HepG2 (cell line): ENCODE measurements at regions not wholly inside any gene's neighbourhood (a gene's known extent, or its start where the extent isn't known, plus 50 kb on each side); places are given as distances from the start of the nearest gene placed in this dataset.

ENCODE experiments used
- ATAC-seq: fragments of 200-7000 bp; cut with Tn5 transposase; 3 replicates; pipeline ENCODE4 v1.9.1; 2020; ENCODE audit warnings: mild to moderate bottlenecking, moderate library complexity
- BruUV-seq: library from RNA; stranded (reverse); fragments of 400-500 nt; replicated peaks from 2 replicates; lab custom pipeline; 2021; lab: Mats Ljungman, UMichigan
- CTCF ChIA-PET: fragments of 300-600 bp; formaldehyde crosslinking; extraction: SDS; loops from one replicate; lab custom pipeline; 2021; ENCODE audit warnings: low total read pairs, inconsistent platforms, low intra/inter-chr PET ratio; lab: Yijun Ruan, JAX
- POLR2A ChIA-PET: fragments of 350-600 bp; sonication (Branson Sonifier 250); formaldehyde crosslinking; loops from one replicate; lab custom pipeline; 2020; ENCODE audit warnings: antibody characterized with exemption, inconsistent platforms; lab: Yijun Ruan, JAX
- DNase-seq: peaks from one replicate; pipeline ENCODE4 v3.0.0-alpha.2; 2015; ENCODE audit warnings: low spot score
- FAIRE-seq: peaks from 3 replicates; lab custom pipeline; 2011; peaks lifted over from hg19 to GRCh38; lab: Jason Lieb, UNC
- H2AFZ ChIP-seq: one replicate; pipeline ENCODE4 v1.6.1; 2011; ENCODE audit warnings: low read length, inconsistent platforms
- H3K27ac ChIP-seq: fragments of 300-600 bp; 3 replicates; pipeline ENCODE4 v1.8.0; 2011; ENCODE audit warnings: mixed run types, mild to moderate bottlenecking, mixed read lengths, low read length, inconsistent platforms; ENCODE audit not compliant: insufficient read depth; ENCODE audit errors: extremely low read length
- H3K27me3 ChIP-seq, 2 experiments: fragments of 200-600 bp in 1 of 2; 2 replicates in 1 of 2; 3 replicates in 1 of 2; pipeline versions ENCODE4 v1.6.0 to v1.8.0; 2011; ENCODE audit warnings: low read length in 2 of 2, mild to moderate bottlenecking in 2 of 2, moderate library complexity in 2 of 2, inconsistent platforms in 1 of 2; ENCODE audit not compliant: insufficient read depth in 2 of 2, control insufficient read depth in 1 of 2
- H3K36me3 ChIP-seq, 2 experiments: fragments of 200-600 bp in 1 of 2; replicated peaks in 1 of 2; 2 replicates in 1 of 2; 3 replicates in 1 of 2; pipeline versions ENCODE4 v1.5.1 to v1.8.0; 2011; ENCODE audit warnings: low read length in 2 of 2, inconsistent platforms in 1 of 2; ENCODE audit not compliant: insufficient read depth in 2 of 2, control insufficient read depth in 1 of 2
- H3K4me1 ChIP-seq: 2 replicates; pipeline ENCODE4 v1.5.1; 2012; ENCODE audit warnings: low read length, inconsistent platforms; ENCODE audit not compliant: insufficient read depth
- H3K4me2 ChIP-seq: 2 replicates; pipeline ENCODE4 v1.6.0; 2011; ENCODE audit warnings: low read depth, low read length, inconsistent platforms
- H3K4me3 ChIP-seq, 3 experiments: fragments of 200-600 bp in 1 of 3; sonication (generic), shearing (Covaris generic) in 1 of 3; replicated peaks in 1 of 3; 2 replicates each; pipeline ENCODE4 v1.5.1; 2011 to 2016; ENCODE audit warnings: low read length in 3 of 3, inconsistent platforms in 2 of 3, low read depth in 2 of 3, mild to moderate bottlenecking in 2 of 3, control low read depth in 1 of 3, mixed read lengths in 1 of 3; ENCODE audit not compliant: insufficient read depth in 1 of 3
- H3K79me2 ChIP-seq: one replicate; pipeline ENCODE4 v1.6.1; 2011; ENCODE audit warnings: low read length, inconsistent platforms; ENCODE audit not compliant: insufficient read depth
- H3K9ac ChIP-seq: 2 replicates; pipeline ENCODE4 v1.6.0; 2011; ENCODE audit warnings: mild to moderate bottlenecking, low read depth, low read length, inconsistent platforms; ENCODE audit not compliant: insufficient read depth
- H3K9me3 ChIP-seq: 2 replicates; pipeline ENCODE4 v1.5.1; 2012; ENCODE audit warnings: mild to moderate bottlenecking, low read length
- H4K20me1 ChIP-seq: 2 replicates; pipeline ENCODE4 v1.6.0; 2011; ENCODE audit warnings: inconsistent platforms, mild to moderate bottlenecking, low read length, moderate library complexity; ENCODE audit not compliant: insufficient read depth
- CHCHD3 ChIP-seq: sonication (generic); formaldehyde crosslinking; IDR thresholded peaks from 2 replicates; pipeline ENCODE4 v1.8.0; 2022; ENCODE audit warnings: mild to moderate bottlenecking, missing genetic modification reagents, moderate library complexity
- HIVEP1 ChIP-seq: sonication (generic); formaldehyde crosslinking; IDR thresholded peaks from 2 replicates; pipeline ENCODE4 v1.4.0; 2020; ENCODE audit warnings: mild to moderate bottlenecking, missing genetic modification reagents
- NFYC ChIP-seq: IDR thresholded peaks from 2 replicates; pipeline ENCODE4 v1.6.1; 2016; ENCODE audit warnings: missing genetic modification reagents, missing compliant biosample characterization
- PHF8 ChIP-seq: sonication (generic); formaldehyde crosslinking; IDR thresholded peaks from 2 replicates; pipeline ENCODE4 v1.5.0; 2020; ENCODE audit warnings: missing genetic modification reagents
- POLR2AphosphoS5 ChIP-seq: IDR thresholded peaks from 2 replicates; pipeline ENCODE4 v1.6.1; 2012; ENCODE audit warnings: low read depth, low read length
- STAG1 ChIP-seq: sonication (generic); formaldehyde crosslinking; IDR thresholded peaks from 2 replicates; pipeline ENCODE4 v1.4.0; 2020; ENCODE audit warnings: missing genetic modification reagents
- ZBTB42 ChIP-seq: sonication (generic); formaldehyde crosslinking; IDR thresholded peaks from 2 replicates; pipeline ENCODE4 v1.5.0; 2020; ENCODE audit warnings: mild to moderate bottlenecking, missing genetic modification reagents
- ZFAT ChIP-seq: sonication (generic); formaldehyde crosslinking; conservative IDR thresholded peaks from 2 replicates; pipeline ENCODE4 v1.8.1; 2023; ENCODE audit warnings: missing genetic modification reagents, inconsistent platforms
- ZMYM3 ChIP-seq: sonication (generic); formaldehyde crosslinking; IDR thresholded peaks from 2 replicates; pipeline ENCODE4 v1.5.1; 2020; ENCODE audit warnings: mild to moderate bottlenecking, missing genetic modification reagents
- ZNF20 ChIP-seq: sonication (generic); formaldehyde crosslinking; IDR thresholded peaks from 2 replicates; pipeline ENCODE4 v1.4.0; 2020; ENCODE audit warnings: mild to moderate bottlenecking, moderate library complexity, missing genetic modification reagents
- ZNF772 ChIP-seq: sonication (generic); formaldehyde crosslinking; IDR thresholded peaks from 2 replicates; pipeline ENCODE4 v1.5.0; 2020; ENCODE audit warnings: mild to moderate bottlenecking, missing genetic modification reagents
- WGBS: methylation state at CpG from one replicate; pipeline ENCODE4 v1.1.6; 2017; ENCODE audit warnings: low lambda C conversion rate; 5-methylcytosine and 5-hydroxymethylcytosine counted together
- in situ Hi-C: cut with HindIII; loops from 2 replicates; pipeline ENCODE4 v1.10.0; 2017; ENCODE audit warnings: low pct_unique_long_range_greater_than_20kb; ENCODE audit not compliant: extremely low pct_ligation_motif_present
- intact Hi-C: fragments of 100-400 bp; cut with micrococcal nuclease; formaldehyde crosslinking; loops from one replicate; pipeline ENCODE4 v1.10.0; 2022; ENCODE audit not compliant: unreplicated experiment
- TF ChIP-seq, protein P1 (sequence below): IDR thresholded peaks from 2 replicates; pipeline ENCODE4 v1.6.1; 2016; ENCODE audit warnings: missing genetic modification reagents, missing compliant biosample characterization

DNA sequence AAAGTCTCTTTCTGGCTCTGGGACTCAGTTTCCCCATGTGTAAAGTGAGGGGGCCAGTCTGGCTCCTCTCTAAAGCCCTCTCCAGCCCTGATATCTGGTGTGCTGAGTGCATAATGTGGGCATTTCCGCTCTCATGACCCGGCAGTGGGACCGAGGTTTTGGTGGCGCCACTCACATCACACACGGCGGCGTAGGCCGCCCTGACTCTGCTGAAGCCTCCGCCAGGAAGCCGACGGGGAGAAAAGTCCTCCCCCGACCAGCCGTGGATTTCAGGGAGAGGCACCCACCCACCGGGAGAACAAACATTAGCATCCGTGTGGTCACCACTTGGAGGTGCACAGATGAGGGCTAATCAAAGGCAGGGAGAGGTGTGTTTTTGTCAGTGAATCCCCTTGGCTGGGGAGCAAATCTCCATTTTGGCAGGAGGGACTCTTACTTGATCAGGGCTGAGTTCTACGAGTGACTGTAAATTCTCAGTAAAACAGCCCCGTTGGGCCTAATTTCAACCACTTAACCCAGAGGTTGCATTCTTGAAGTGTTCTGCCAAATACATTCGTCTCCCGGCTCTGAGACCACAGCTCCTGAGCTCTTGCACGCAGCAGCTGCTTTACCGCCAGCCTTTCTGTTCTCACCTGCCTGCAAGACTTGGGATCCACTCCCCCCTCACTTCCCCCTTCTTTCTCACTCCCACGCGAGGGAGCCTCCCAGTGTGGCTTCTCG lies 118.2 kb downstream of the FOXD2 start:
- Histone ChIP-seq H3K27ac (no peak overlapping the region), H3K79me2 (no peaks in the 10 kb centered on the region), H3K4me3 (no peak overlapping the region), H3K9ac (no peak overlapping the region), H3K27me3 (peaks cover 0 to 12% of the 10 kb centered on the region in 2 experiments; a peak in 4 of 5 replicates), H3K36me3 (no peaks in the 10 kb centered on the region), H3K4me1 (peaks cover 21% of the 10 kb centered on the region), H4K20me1 (peaks cover 2% of the 10 kb centered on the region; the same call in 1 of the 2 replicates), H2AFZ (no peak overlapping the region), H3K9me3 (no peaks in the 10 kb centered on the region), H3K4me2 (no peak overlapping the region)
- WGBS, result 53% methylated on average over 12 of the region's 24 CpGs
- ATAC-seq (no peak), DNase-seq (no peak), FAIRE-seq (no peak)
- in situ Hi-C loops (no loop called here), intact Hi-C loops (no loop called here)
- BruUV-seq, result no TSS peak
- ChIA-PET POLR2A (no interaction called here), CTCF (no interaction called here)
- no peak for TF ChIP-seq STAG1 (CRISPR knock-in tag)
- TF ChIP-seq PHF8 (CRISPR knock-in tag), result no peak
- no peak for TF ChIP-seq NFYC (CRISPR knock-in tag)
- TF ChIP-seq CHCHD3 (CRISPR knock-in tag), result no peak
- TF ChIP-seq HIVEP1, result no peak
- no peak for TF ChIP-seq ZNF772
- TF ChIP-seq, protein P1, sequence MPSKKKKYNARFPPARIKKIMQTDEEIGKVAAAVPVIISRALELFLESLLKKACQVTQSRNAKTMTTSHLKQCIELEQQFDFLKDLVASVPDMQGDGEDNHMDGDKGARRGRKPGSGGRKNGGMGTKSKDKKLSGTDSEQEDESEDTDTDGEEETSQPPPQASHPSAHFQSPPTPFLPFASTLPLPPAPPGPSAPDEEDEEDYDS, result no peak
- TF ChIP-seq ZNF20, result no peak
- TF ChIP-seq ZBTB42 (CRISPR knock-in tag), result no peak
- no peak for TF ChIP-seq ZMYM3 (CRISPR knock-in tag)
- no peak for TF ChIP-seq ZFAT
- no peak for TF ChIP-seq POLR2AphosphoS5
